Activated CD8-positive, alpha-beta T cell treated with anti-CD3 and anti-CD28 coated beads for 36 hours (primary cell): ENCODE measurements at regions not wholly inside any gene's neighbourhood (a gene's known extent, or its start where the extent isn't known, plus 50 kb on each side); places are given as distances from the start of the nearest gene placed in this dataset.

Experiments
- ATAC-seq: fragments of 200-7000 bp; cut with Tn5 transposase; one replicate; pipeline ENCODE4 v1.10.0; 2021; ENCODE audit warnings: mild to moderate bottlenecking, moderate library complexity
- CTCF ChIA-PET: fragments of 350-600 bp; sonication (Branson Sonifier 250); formaldehyde crosslinking; loops from one replicate; lab custom pipeline; 2021; ENCODE audit warnings: antibody characterized with exemption; lab: Charles Lee
- POLR2A ChIA-PET: fragments of 350-600 bp; sonication (Branson Sonifier 250); formaldehyde crosslinking; loops from one replicate; lab custom pipeline; 2021; ENCODE audit warnings: antibody characterized with exemption; lab: Charles Lee
- DNase-seq: peaks from one replicate; pipeline ENCODE4 v3.0.0-alpha.2; 2020
- H3K27ac Mint-ChIP-seq: one replicate; pipeline ENCODE4 v1.8.0; 2021; ENCODE audit warnings: mild to moderate bottlenecking, mixed read lengths
- H3K27me3 Mint-ChIP-seq: one replicate; pipeline ENCODE4 v1.8.0; 2021; ENCODE audit warnings: mixed read lengths
- H3K36me3 Mint-ChIP-seq: one replicate; pipeline ENCODE4 v1.8.0; 2021; ENCODE audit warnings: low read depth, mixed read lengths
- H3K4me1 Mint-ChIP-seq: one replicate; pipeline ENCODE4 v1.8.0; 2021; ENCODE audit warnings: low read depth, mixed read lengths
- H3K4me3 Mint-ChIP-seq: one replicate; pipeline ENCODE4 v1.8.0; 2021; ENCODE audit warnings: mild to moderate bottlenecking, moderate library complexity, mixed read lengths
- H3K9me3 Mint-ChIP-seq: one replicate; pipeline ENCODE4 v1.8.0; 2021; ENCODE audit warnings: mixed read lengths
- intact Hi-C: fragments of 100-400 bp; cut with micrococcal nuclease; formaldehyde crosslinking; loops from one replicate; pipeline ENCODE4 v1.10.0; 2022
- TF ChIP-seq, protein P1 (sequence below): fragments of 200-600 bp; IDR thresholded peaks from one replicate; pipeline ENCODE4 v1.8.0; 2022; ENCODE audit warnings: antibody characterized with exemption, mild to moderate bottlenecking

DNA sequence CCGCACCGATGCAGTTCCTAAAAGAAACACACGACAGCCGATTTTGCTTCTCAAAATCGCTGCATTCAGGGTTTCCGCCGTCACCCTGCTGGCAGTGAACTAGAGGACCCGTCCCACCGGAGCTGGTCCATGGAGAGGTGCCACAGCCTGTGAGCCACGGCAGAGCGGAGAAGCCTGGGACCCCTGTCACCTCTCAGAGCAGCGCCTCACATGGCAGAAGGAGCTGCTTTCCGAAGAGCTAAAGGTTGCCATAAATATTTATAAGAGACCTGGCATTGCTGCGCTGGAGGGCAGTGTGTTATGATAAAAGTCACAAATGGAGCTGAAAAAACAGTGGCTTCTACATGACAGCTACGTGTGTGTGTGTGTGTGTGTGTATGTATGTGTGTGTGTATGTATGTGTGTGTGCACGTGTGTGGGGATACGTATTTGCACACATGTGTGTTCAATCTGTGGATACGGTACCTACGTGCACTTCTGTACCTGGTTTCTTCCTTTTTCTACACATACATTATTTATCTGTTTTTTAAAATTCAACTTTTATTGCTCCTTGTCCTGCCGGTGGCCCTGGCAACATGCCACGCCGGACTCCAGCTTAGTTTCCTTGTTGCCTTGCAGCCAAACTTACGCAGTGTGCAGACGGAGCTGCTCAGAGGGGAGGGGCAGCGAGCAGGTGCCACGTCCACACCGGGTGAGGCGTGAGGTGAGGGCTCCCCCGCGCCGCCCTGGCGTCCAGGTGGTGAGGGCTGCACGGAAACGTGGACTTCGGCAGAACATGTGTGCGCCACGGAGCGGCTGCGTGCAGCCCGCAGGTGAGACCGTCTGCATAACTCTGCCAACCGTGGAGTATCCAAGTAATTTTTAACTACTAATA is 115.2 kb upstream of the PITRM1 start:
- intact Hi-C loops: no loop called here
- H3K36me3 Mint-ChIP-seq: no peaks in the 10 kb centered on the region
- no peaks in the 10 kb centered on the region for H3K4me1 Mint-ChIP-seq
- no peak overlapping the region for H3K27ac Mint-ChIP-seq
- no peaks in the 10 kb centered on the region for H3K9me3 Mint-ChIP-seq
- POLR2A ChIA-PET: no interaction called here
- CTCF ChIA-PET: no interaction called here
- DNase-seq (no peak), ATAC-seq (no peak)
- no peak overlapping the region for H3K4me3 Mint-ChIP-seq
- TF ChIP-seq, protein P1, sequence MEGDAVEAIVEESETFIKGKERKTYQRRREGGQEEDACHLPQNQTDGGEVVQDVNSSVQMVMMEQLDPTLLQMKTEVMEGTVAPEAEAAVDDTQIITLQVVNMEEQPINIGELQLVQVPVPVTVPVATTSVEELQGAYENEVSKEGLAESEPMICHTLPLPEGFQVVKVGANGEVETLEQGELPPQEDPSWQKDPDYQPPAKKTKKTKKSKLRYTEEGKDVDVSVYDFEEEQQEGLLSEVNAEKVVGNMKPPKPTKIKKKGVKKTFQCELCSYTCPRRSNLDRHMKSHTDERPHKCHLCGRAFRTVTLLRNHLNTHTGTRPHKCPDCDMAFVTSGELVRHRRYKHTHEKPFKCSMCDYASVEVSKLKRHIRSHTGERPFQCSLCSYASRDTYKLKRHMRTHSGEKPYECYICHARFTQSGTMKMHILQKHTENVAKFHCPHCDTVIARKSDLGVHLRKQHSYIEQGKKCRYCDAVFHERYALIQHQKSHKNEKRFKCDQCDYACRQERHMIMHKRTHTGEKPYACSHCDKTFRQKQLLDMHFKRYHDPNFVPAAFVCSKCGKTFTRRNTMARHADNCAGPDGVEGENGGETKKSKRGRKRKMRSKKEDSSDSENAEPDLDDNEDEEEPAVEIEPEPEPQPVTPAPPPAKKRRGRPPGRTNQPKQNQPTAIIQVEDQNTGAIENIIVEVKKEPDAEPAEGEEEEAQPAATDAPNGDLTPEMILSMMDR: no peak
- peaks cover 7% of the 10 kb centered on the region for H3K27me3 Mint-ChIP-seq

DNA sequence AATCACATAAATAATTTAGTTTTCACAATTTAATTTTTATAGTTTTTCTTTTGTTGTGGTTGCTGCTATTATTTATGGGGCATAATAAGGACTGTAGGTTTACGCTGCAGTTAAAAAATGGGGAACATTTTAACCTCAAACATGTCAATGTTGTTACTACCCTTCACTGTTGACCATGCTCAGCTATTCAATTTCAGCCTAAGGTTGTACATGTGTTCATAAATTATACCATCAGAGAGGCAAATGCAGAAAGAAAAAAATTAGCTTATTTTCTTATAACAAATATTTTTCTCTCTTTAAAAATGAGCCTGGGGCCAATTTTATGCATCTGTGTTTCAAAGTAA is 110.1 kb upstream of the PITRM1 start:
- intact Hi-C loops: no loop called here
- POLR2A ChIA-PET: no interaction called here
- Mint-ChIP-seq H3K4me3 (no peak overlapping the region), H3K9me3 (no peaks in the 10 kb centered on the region), H3K4me1 (no peaks in the 10 kb centered on the region), H3K27me3 (peaks cover 6% of the 10 kb centered on the region), H3K27ac (no peak overlapping the region), H3K36me3 (no peaks in the 10 kb centered on the region)
- TF ChIP-seq, protein P1: no peak
- no peak for ATAC-seq
- CTCF ChIA-PET: no interaction called here
- DNase-seq: no peak

DNA sequence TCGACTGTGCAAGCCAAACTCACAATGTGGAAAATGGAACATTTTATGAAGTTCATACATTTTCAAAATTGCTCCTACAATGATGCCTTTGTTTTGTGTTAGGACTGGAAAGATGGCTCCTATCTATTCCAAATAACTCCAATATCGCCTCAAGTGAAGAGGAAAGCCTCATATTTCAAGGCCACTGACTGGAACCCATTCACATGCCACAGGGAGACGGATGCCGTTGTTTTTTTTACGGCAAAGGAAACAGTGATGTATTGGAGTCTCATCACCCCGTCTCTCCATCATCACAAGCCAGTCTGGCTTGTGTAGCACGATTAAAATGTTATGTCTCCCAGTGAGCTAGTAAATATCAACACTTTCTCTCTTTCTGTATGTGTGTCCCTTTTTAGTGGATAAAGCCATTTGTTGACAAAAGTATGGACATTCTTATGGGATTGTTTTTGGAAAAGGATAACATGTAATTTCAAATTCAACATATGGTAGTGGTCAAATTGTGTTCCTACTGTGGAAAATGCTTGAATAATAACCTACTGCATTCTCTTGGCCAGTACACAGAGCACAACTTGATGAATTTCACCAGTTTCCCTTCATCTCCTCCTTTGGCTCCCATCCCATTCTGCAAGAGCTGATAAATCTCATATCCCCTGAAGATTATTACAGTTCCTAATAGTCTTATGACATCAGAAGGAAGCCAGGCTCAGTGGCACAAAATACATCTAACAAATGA is 109.5 kb upstream of the PITRM1 start:
- H3K4me1 Mint-ChIP-seq: no peaks in the 10 kb centered on the region
- H3K4me3 Mint-ChIP-seq: no peak overlapping the region
- TF ChIP-seq, protein P1: no peak
- POLR2A ChIA-PET: no interaction called here
- peaks cover 6% of the 10 kb centered on the region for H3K27me3 Mint-ChIP-seq
- H3K9me3 Mint-ChIP-seq: no peaks in the 10 kb centered on the region
- intact Hi-C loops: no loop called here
- no peak for ATAC-seq
- CTCF ChIA-PET: interaction anchor here (1.1 kb wide), 1 partner anchor 26 kb away, joined by 3 read pairs; no protein-coding TSS in a partner anchor
- H3K36me3 Mint-ChIP-seq: no peaks in the 10 kb centered on the region
- no peak overlapping the region for H3K27ac Mint-ChIP-seq
- DNase-seq: no peak

DNA sequence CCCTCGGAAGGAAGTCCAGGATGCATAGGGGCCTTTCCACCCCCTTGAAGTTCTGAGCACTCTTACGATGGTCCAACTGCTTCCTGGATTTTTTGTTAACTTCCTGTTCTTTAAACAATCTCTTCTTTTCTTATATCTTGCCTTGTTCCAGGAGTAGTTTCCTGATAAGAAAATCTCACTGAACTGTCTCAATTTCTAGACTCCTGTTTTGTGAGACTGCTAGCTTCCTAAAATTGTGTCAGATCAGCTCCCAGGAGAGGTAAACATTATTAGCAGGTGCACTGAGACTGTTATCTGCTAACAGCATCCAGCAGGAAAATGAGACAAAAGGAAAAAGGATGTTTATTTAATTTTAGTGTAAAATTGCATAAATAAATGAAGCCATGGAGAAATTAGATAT is 106.2 kb upstream of the PITRM1 start:
- H3K4me3 Mint-ChIP-seq: no peak overlapping the region
- peaks cover 8% of the 10 kb centered on the region for H3K27me3 Mint-ChIP-seq
- no peak for ATAC-seq
- H3K4me1 Mint-ChIP-seq: no peaks in the 10 kb centered on the region
- CTCF ChIA-PET: no interaction called here
- TF ChIP-seq, protein P1: no peak
- H3K27ac Mint-ChIP-seq: no peak overlapping the region
- H3K9me3 Mint-ChIP-seq: no peaks in the 10 kb centered on the region
- intact Hi-C loops: no loop called here
- H3K36me3 Mint-ChIP-seq: no peaks in the 10 kb centered on the region
- POLR2A ChIA-PET: no interaction called here
- DNase-seq: no peak

DNA sequence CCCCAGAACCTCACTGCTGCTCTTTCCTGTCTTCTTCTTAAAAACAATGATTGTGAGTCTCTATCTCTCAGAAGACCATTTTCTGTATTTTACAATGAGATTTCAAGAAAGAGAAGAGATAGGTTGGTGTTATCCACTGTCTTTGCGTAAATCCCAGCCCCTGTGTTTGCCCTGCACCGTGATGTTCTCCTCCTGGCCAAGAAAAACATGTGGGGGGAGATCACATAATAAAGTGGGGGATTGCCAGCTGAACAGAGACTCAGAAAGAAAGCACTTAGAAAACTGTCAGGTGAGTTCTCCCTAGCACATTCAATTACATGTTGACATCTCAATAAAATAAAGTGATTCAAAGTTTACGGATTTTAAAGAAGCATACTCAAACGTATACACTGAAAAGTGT is 105.0 kb upstream of the PITRM1 start:
- H3K4me3 Mint-ChIP-seq: no peak overlapping the region
- H3K36me3 Mint-ChIP-seq: no peaks in the 10 kb centered on the region
- no peaks in the 10 kb centered on the region for H3K9me3 Mint-ChIP-seq
- ChIA-PET CTCF (no interaction called here), POLR2A (no interaction called here)
- no peak overlapping the region for H3K27ac Mint-ChIP-seq
- TF ChIP-seq, protein P1: no peak
- ATAC-seq: no peak
- intact Hi-C loops: no loop called here
- DNase-seq: no peak
- H3K4me1 Mint-ChIP-seq: no peaks in the 10 kb centered on the region
- peaks cover 4% of the 10 kb centered on the region for H3K27me3 Mint-ChIP-seq
